Mucosa of descending colon (tissue), 3 donors: ENCODE measurements at regions not wholly inside any gene's neighbourhood (a gene's known extent, or its start where the extent isn't known, plus 50 kb on each side); places are given as distances from the start of the nearest gene placed in this dataset.
"Not testable (repeated sequence)": the region's sequence is repeated elsewhere in the genome, so short reads cannot be mapped to it uniquely, and the experiment has no call there.

Source experiments
- ATAC-seq: fragments of 200-7000 bp; cut with Tn5 transposase; one replicate; pipeline ENCODE4 v1.9.1; 2020; ENCODE audit warnings: mild to moderate bottlenecking, moderate library complexity
- DNase-seq, 3 donors: peaks; one replicate each; pipeline ENCODE4 v3.0.0-alpha.2; 2020
- H3K36me3 ChIP-seq: fragments of 200-600 bp; one replicate; pipeline ENCODE4 v1.8.0; 2021; ENCODE audit warnings: low read depth, mild to moderate bottlenecking
- H3K4me1 ChIP-seq: fragments of 200-600 bp; one replicate; pipeline ENCODE4 v1.8.0; 2021; ENCODE audit warnings: low read depth, mild to moderate bottlenecking
- H3K4me3 ChIP-seq: fragments of 200-600 bp; one replicate; pipeline ENCODE4 v1.8.0; 2021; ENCODE audit warnings: mild to moderate bottlenecking
- H3K9me3 ChIP-seq: fragments of 200-600 bp; one replicate; pipeline ENCODE4 v1.8.0; 2021; ENCODE audit warnings: mild to moderate bottlenecking
- CTCF ChIP-seq: fragments of 200-600 bp; IDR thresholded peaks from one replicate; pipeline ENCODE4 v1.8.0; 2022; ENCODE audit warnings: antibody characterized with exemption, mild to moderate bottlenecking
- intact Hi-C, 2 donors: fragments of 100-400 bp; cut with DNase I in 1 of 2; cut with micrococcal nuclease in 1 of 2; formaldehyde crosslinking; loops; one replicate each; pipeline versions ENCODE4 v1.11.0 to v1.11.1; 2022; cut with DNase I, micrococcal nuclease
- donor health status: DM: no; HTN: no; CAD: no; lungs with moderate emphysema.
- donor health status: DM: no; HTN: no; CAD: no.
- donor health status: DM: no; HTN: yes; CAD: no.

- no peaks in the 10 kb centered on the region for H3K4me1 ChIP-seq
- intact Hi-C loops = no loop called here
- ATAC-seq = no peak
- no peak for TF ChIP-seq CTCF
- H3K9me3 ChIP-seq = peaks cover 29% of the 10 kb centered on the region
- H3K36me3 ChIP-seq = no peaks in the 10 kb centered on the region
- no peak overlapping the region for H3K4me3 ChIP-seq
- DNase-seq = no peak
These were observed 594.4 kb downstream of the UQCRFS1 start for GRCh38 chr19:28618504-28618903.

- H3K9me3 ChIP-seq = peaks cover 29% of the 10 kb centered on the region
- H3K4me1 ChIP-seq = no peaks in the 10 kb centered on the region
- ATAC-seq (no peak), DNase-seq (no peak)
- intact Hi-C loops = no loop called here
- no peak for TF ChIP-seq CTCF
- H3K36me3 ChIP-seq = no peaks in the 10 kb centered on the region
- no peak overlapping the region for H3K4me3 ChIP-seq
These were observed 597.0 kb downstream of the UQCRFS1 start for GRCh38 chr19:28615966-28616365.

GRCh38 chr19:28615546-28615916, 597.4 kb downstream of the UQCRFS1 start:
- Histone ChIP-seq H3K4me1 (no peaks in the 10 kb centered on the region), H3K4me3 (no peak overlapping the region), H3K36me3 (no peaks in the 10 kb centered on the region), H3K9me3 (peaks cover 29% of the 10 kb centered on the region)
- intact Hi-C loops = no loop called here
- ATAC-seq (no peak), DNase-seq (no peak)
- TF ChIP-seq CTCF = no peak

- H3K36me3 ChIP-seq = no peaks in the 10 kb centered on the region
- intact Hi-C loops = no loop called here
- DNase-seq (no peak), ATAC-seq (no peak)
- H3K4me3 ChIP-seq = no peak overlapping the region
- peaks cover 29% of the 10 kb centered on the region for H3K9me3 ChIP-seq
- H3K4me1 ChIP-seq = no peaks in the 10 kb centered on the region
- no peak for TF ChIP-seq CTCF
These were observed 598.1 kb downstream of the UQCRFS1 start for GRCh38 chr19:28614634-28615545.

- TF ChIP-seq CTCF = no peak
- peaks cover 29% of the 10 kb centered on the region for H3K9me3 ChIP-seq
- H3K4me1 ChIP-seq = no peaks in the 10 kb centered on the region
- DNase-seq (no peak), ATAC-seq (no peak)
- intact Hi-C loops = no loop called here
- no peak overlapping the region for H3K4me3 ChIP-seq
- no peaks in the 10 kb centered on the region for H3K36me3 ChIP-seq
These were observed 600.6 kb downstream of the UQCRFS1 start for GRCh38 chr19:28612275-28612769.

GRCh38 chr19:28611227-28611914, 601.6 kb downstream of the UQCRFS1 start:
- ATAC-seq, DNase-seq, H3K4me1 ChIP-seq, H3K4me3 ChIP-seq, intact Hi-C loops, H3K36me3 ChIP-seq: not testable (repeated sequence)
- H3K9me3 ChIP-seq = peaks cover 34% of the 10 kb centered on the region
